WTC11 (cell line): ENCODE measurements at regions not wholly inside any gene's neighbourhood (a gene's known extent, or its start where the extent isn't known, plus 50 kb on each side); places are given as distances from the start of the nearest gene placed in this dataset.
A peak's percentile ranks its signal among the peaks of the same experiment; 100 is the strongest.

Experiments used
- ATAC-seq: fragments of 200-7000 bp; cut with Tn5 transposase; 2 replicates; pipeline ENCODE4 v1.10.0; 2021; ENCODE audit warnings: mild to moderate bottlenecking, moderate library complexity
- CTCF ChIA-PET: fragments of 300-600 bp; sonication (Branson Sonifier 250); formaldehyde crosslinking; loops from one replicate; lab custom pipeline; 2021; ENCODE audit warnings: antibody characterized with exemption; lab: Charles Lee
- POLR2A ChIA-PET: fragments of 350-600 bp; sonication (Branson Sonifier 250); formaldehyde crosslinking; loops from one replicate; lab custom pipeline; 2021; ENCODE audit warnings: antibody characterized with exemption; lab: Charles Lee
- DNase-seq: peaks from one replicate; pipeline ENCODE4 v3.0.0; 2021; ENCODE audit warnings: low spot score
- H3K27ac Mint-ChIP-seq: 2 replicates; pipeline ENCODE4 v1.8.0; 2021; ENCODE audit warnings: mixed read lengths
- H3K27me3 Mint-ChIP-seq: 2 replicates; pipeline ENCODE4 v1.8.0; 2021; ENCODE audit warnings: low read depth, mild to moderate bottlenecking, moderate library complexity, mixed read lengths
- H3K36me3 Mint-ChIP-seq: 2 replicates; pipeline ENCODE4 v1.8.0; 2021; ENCODE audit warnings: mixed read lengths
- H3K4me1 Mint-ChIP-seq: 2 replicates; pipeline ENCODE4 v1.8.0; 2022; ENCODE audit warnings: mixed read lengths
- H3K4me3 Mint-ChIP-seq: 2 replicates; pipeline ENCODE4 v1.8.0; 2021; ENCODE audit warnings: mild to moderate bottlenecking, moderate library complexity, mixed read lengths
- H3K9me3 Mint-ChIP-seq: 2 replicates; pipeline ENCODE4 v1.8.0; 2021; ENCODE audit warnings: mixed read lengths
- AR ChIP-seq: fragments of 250-450 bp; sonication (Bioruptor Pico); IDR thresholded peaks from 2 replicates; pipeline ENCODE4 v1.9.0; 2021; ENCODE audit warnings: mild to moderate bottlenecking
- ATF6 ChIP-seq: sonication (generic); formaldehyde crosslinking; IDR thresholded peaks from 2 replicates; pipeline ENCODE4 v1.8.1; 2023; ENCODE audit warnings: mild to moderate bottlenecking, missing genetic modification reagents
- GABPB1 ChIP-seq: sonication (generic); formaldehyde crosslinking; IDR thresholded peaks from 2 replicates; pipeline ENCODE4 v1.8.1; 2023; ENCODE audit warnings: mild to moderate bottlenecking, missing genetic modification reagents
- GTF2I ChIP-seq: fragments of 250-450 bp; sonication (Bioruptor Pico); conservative IDR thresholded peaks from 2 replicates; pipeline ENCODE4 v1.4.0; 2021; ENCODE audit warnings: mild to moderate bottlenecking
- IRF2 ChIP-seq: sonication (generic); formaldehyde crosslinking; IDR thresholded peaks from 2 replicates; pipeline ENCODE4 v1.8.0; 2022; ENCODE audit warnings: low read depth, missing genetic modification reagents, borderline replicate concordance
- JAZF1 ChIP-seq: fragments of 250-450 bp; sonication (Bioruptor Pico); IDR thresholded peaks from 2 replicates; pipeline ENCODE4 v1.9.0; 2021; ENCODE audit warnings: moderate library complexity, mild to moderate bottlenecking, inconsistent platforms
- MXD4 ChIP-seq: fragments of 250-450 bp; sonication (Bioruptor Pico); IDR thresholded peaks from 2 replicates; pipeline ENCODE4 v1.8.0; 2021; ENCODE audit warnings: mild to moderate bottlenecking, moderate library complexity, borderline replicate concordance
- NFE2L1 ChIP-seq: sonication (generic); formaldehyde crosslinking; IDR thresholded peaks from 2 replicates; pipeline ENCODE4 v1.8.1; 2023; ENCODE audit warnings: missing genetic modification reagents
- PRRX2 ChIP-seq: fragments of 250-450 bp; sonication (Bioruptor Pico); IDR thresholded peaks from 2 replicates; pipeline ENCODE4 v1.8.0; 2021; ENCODE audit warnings: mild to moderate bottlenecking
- RELA ChIP-seq: sonication (generic); formaldehyde crosslinking; IDR thresholded peaks from 2 replicates; pipeline ENCODE4 v1.8.1; 2022; ENCODE audit warnings: missing genetic modification reagents, mild to moderate bottlenecking, borderline replicate concordance
- TCF7 ChIP-seq: sonication (generic); formaldehyde crosslinking; IDR thresholded peaks from 2 replicates; pipeline ENCODE4 v1.8.0; 2022; ENCODE audit warnings: mild to moderate bottlenecking, low read depth, missing genetic modification reagents, moderate library complexity
- TP53 ChIP-seq: sonication (generic); formaldehyde crosslinking; IDR thresholded peaks from 2 replicates; pipeline ENCODE4 v1.8.1; 2023; ENCODE audit warnings: mild to moderate bottlenecking, missing genetic modification reagents
- ZNF219 ChIP-seq: sonication (generic); formaldehyde crosslinking; IDR thresholded peaks from 2 replicates; pipeline ENCODE4 v1.8.0; 2023; ENCODE audit warnings: missing genetic modification reagents, mild to moderate bottlenecking, borderline replicate concordance
- ZNF281 ChIP-seq: sonication (generic); formaldehyde crosslinking; IDR thresholded peaks from 2 replicates; pipeline ENCODE4 v1.8.0; 2023; ENCODE audit warnings: mild to moderate bottlenecking, missing genetic modification reagents
- ZNF416 ChIP-seq: fragments of 250-450 bp; sonication (Bioruptor Pico); IDR thresholded peaks from 2 replicates; pipeline ENCODE4 v1.9.0; 2021; ENCODE audit warnings: mild to moderate bottlenecking, inconsistent platforms
- TF ChIP-seq, protein P1 (sequence below): sonication (generic); formaldehyde crosslinking; IDR thresholded peaks from 2 replicates; pipeline ENCODE4 v1.8.0; 2023; ENCODE audit warnings: missing genetic modification reagents
- TF ChIP-seq, protein P2 (sequence below): sonication (generic); formaldehyde crosslinking; IDR thresholded peaks from 2 replicates; pipeline ENCODE4 v1.8.1; 2022; ENCODE audit warnings: low read depth, missing genetic modification reagents, borderline replicate concordance
- TF ChIP-seq, protein P3 (sequence below): fragments of 250-450 bp; sonication (Bioruptor Pico); IDR thresholded peaks from 2 replicates; pipeline ENCODE4 v2.1.2; 2022; ENCODE audit warnings: mild to moderate bottlenecking, moderate library complexity
- TF ChIP-seq, protein P4 (sequence below): sonication (generic); formaldehyde crosslinking; IDR thresholded peaks from 2 replicates; pipeline ENCODE4 v1.8.1; 2023; ENCODE audit warnings: mild to moderate bottlenecking, moderate library complexity, missing genetic modification reagents

DNA sequence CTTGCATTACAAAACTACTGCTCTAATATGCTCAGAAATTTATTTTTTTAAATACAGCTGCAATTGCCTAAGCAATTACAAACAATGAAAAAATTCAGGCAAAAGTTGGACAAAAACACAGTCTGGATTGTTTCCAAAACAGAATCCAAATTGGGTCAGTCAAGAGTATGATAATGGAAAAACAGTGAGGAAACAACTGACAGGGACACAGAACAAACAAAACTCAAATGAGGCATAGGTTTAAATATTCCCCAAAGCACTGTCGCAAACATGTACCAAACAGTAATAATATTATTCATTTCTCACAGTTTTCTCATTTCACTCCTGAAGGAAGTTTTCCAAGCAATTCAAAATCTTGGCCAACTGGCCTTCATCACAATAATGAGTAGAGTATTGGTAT, 386.6 kb downstream of the CENPC start (continued):
- TF ChIP-seq, protein P1, sequence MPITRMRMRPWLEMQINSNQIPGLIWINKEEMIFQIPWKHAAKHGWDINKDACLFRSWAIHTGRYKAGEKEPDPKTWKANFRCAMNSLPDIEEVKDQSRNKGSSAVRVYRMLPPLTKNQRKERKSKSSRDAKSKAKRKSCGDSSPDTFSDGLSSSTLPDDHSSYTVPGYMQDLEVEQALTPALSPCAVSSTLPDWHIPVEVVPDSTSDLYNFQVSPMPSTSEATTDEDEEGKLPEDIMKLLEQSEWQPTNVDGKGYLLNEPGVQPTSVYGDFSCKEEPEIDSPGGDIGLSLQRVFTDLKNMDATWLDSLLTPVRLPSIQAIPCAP (CRISPR knock-in tag): no peak
- TF ChIP-seq, protein P2, sequence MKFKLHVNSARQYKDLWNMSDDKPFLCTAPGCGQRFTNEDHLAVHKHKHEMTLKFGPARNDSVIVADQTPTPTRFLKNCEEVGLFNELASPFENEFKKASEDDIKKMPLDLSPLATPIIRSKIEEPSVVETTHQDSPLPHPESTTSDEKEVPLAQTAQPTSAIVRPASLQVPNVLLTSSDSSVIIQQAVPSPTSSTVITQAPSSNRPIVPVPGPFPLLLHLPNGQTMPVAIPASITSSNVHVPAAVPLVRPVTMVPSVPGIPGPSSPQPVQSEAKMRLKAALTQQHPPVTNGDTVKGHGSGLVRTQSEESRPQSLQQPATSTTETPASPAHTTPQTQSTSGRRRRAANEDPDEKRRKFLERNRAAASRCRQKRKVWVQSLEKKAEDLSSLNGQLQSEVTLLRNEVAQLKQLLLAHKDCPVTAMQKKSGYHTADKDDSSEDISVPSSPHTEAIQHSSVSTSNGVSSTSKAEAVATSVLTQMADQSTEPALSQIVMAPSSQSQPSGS (CRISPR knock-in tag): no peak
- no peak for TF ChIP-seq NFE2L1 (CRISPR knock-in tag)
- no peak for TF ChIP-seq TCF7 (CRISPR knock-in tag)
- no peak for TF ChIP-seq AR (CRISPR knock-in tag)
- TF ChIP-seq IRF2: no peak

GRCh38 chr4:67152976-67153375, 392.3 kb downstream of the CENPC start:
- ChIA-PET POLR2A (no interaction called here), CTCF (no interaction called here)
- H3K9me3 Mint-ChIP-seq: no peaks in the 10 kb centered on the region
- no peaks in the 10 kb centered on the region for H3K27me3 Mint-ChIP-seq
- no peaks in the 10 kb centered on the region for H3K4me1 Mint-ChIP-seq
- no peaks in the 10 kb centered on the region for H3K36me3 Mint-ChIP-seq
- ATAC-seq: no peak
- no peak overlapping the region for H3K4me3 Mint-ChIP-seq
- no peak for DNase-seq
- H3K27ac Mint-ChIP-seq: no peak overlapping the region
- no peak for TF ChIP-seq TP53 (CRISPR knock-in tag)
- TF ChIP-seq RELA: no peak
- TF ChIP-seq MXD4 (CRISPR knock-in tag): no peak
- no peak for TF ChIP-seq GABPB1 (CRISPR knock-in tag)
- TF ChIP-seq, protein P3, sequence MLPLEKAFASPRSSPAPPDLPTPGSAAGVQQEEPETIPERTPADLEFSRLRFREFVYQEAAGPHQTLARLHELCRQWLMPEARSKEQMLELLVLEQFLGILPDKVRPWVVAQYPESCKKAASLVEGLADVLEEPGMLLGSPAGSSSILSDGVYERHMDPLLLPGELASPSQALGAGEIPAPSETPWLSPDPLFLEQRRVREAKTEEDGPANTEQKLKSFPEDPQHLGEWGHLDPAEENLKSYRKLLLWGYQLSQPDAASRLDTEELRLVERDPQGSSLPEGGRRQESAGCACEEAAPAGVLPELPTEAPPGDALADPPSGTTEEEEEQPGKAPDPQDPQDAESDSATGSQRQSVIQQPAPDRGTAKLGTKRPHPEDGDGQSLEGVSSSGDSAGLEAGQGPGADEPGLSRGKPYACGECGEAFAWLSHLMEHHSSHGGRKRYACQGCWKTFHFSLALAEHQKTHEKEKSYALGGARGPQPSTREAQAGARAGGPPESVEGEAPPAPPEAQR (CRISPR knock-in tag): no peak
- no peak for TF ChIP-seq IRF2
- no peak for TF ChIP-seq ZNF281 (CRISPR knock-in tag)

GRCh38 chr4:67151376-67152343, 393.6 kb downstream of the CENPC start:
- ChIA-PET POLR2A (no interaction called here), CTCF (interaction anchor here (1.4 kb wide), 1 partner anchor 10 kb away, joined by 3 read pairs; no protein-coding TSS in a partner anchor)
- H3K4me1 Mint-ChIP-seq: no peaks in the 10 kb centered on the region
- 0 out of 2 replicates have a peak, but pooled peaks have one; percentile 22 for ATAC-seq
- H3K9me3 Mint-ChIP-seq: no peaks in the 10 kb centered on the region
- H3K36me3 Mint-ChIP-seq: no peaks in the 10 kb centered on the region
- H3K27ac Mint-ChIP-seq: no peak overlapping the region
- no peak for DNase-seq
- no peak overlapping the region for H3K4me3 Mint-ChIP-seq
- no peaks in the 10 kb centered on the region for H3K27me3 Mint-ChIP-seq
- no peak for TF ChIP-seq ZNF416 (CRISPR knock-in tag)
- TF ChIP-seq ZNF219 (CRISPR knock-in tag): no peak
- TF ChIP-seq PRRX2 (CRISPR knock-in tag): no peak
- no peak for TF ChIP-seq ATF6 (CRISPR knock-in tag)
- TF ChIP-seq MXD4 (CRISPR knock-in tag): no peak
- TF ChIP-seq JAZF1: no peak
- TF ChIP-seq, protein P4, sequence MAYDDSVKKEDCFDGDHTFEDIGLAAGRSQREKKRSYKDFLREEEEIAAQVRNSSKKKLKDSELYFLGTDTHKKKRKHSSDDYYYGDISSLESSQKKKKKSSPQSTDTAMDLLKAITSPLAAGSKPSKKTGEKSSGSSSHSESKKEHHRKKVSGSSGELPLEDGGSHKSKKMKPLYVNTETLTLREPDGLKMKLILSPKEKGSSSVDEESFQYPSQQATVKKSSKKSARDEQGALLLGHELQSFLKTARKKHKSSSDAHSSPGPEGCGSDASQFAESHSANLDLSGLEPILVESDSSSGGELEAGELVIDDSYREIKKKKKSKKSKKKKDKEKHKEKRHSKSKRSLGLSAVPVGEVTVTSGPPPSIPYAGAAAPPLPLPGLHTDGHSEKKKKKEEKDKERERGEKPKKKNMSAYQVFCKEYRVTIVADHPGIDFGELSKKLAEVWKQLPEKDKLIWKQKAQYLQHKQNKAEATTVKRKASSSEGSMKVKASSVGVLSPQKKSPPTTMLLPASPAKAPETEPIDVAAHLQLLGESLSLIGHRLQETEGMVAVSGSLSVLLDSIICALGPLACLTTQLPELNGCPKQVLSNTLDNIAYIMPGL (CRISPR knock-in tag): no peak
- no peak for TF ChIP-seq RELA
- TF ChIP-seq GTF2I: no peak
